HG03097 (cell line): ENCODE measurements at regions not wholly inside any gene's neighbourhood (a gene's known extent, or its start where the extent isn't known, plus 50 kb on each side); places are given as distances from the start of the nearest gene placed in this dataset.
"Not testable (repeated sequence)": the region's sequence is repeated elsewhere in the genome, so short reads cannot be mapped to it uniquely, and the experiment has no call there.

Experiments used
- ATAC-seq: cut with Tn5 transposase; IDR thresholded peaks from one replicate; pipeline ENCODE4 v1.9.1; 2021; ENCODE audit not compliant: unreplicated experiment, low FRiP score

DNA sequence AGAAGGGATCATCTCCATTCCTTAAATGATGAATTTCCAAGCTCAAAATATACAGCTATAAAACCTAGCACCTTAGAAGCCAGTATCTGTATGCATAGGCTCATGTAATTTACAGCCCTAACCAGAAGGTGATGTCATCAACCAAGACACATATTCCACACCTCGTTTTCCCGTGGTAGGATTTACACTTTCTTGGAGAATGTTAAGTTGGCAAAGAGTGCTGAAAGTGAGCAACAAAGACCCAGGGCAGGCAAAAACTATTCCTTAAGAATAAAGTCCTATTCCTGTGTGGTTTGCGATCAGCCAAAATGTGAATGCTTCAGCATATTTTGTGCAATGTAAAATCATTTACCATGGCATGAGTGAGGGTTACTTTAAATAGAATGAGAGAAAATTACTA, 247.1 kb downstream of the OSR1 start:
- no peak for ATAC-seq

DNA sequence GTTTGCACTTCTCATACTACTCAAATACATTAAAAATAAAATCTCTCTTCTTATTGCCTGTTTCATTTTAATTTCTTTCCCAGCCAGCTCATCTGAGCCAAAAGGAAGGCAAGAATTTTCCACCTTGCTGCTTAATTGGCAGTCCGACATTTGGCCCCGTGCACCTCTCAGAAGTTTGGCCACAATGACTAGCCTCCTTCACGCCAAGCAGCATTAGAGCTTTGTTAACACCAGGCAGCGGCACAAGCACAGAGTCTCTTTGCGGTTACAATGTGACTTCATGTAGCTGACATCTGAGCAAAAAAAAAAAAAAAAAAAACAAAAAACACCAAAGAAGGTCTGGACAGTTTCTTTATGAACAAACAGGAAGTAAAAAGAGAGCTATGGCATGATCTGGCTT, 248.9 kb downstream of the OSR1 start:
- no peak for ATAC-seq

DNA sequence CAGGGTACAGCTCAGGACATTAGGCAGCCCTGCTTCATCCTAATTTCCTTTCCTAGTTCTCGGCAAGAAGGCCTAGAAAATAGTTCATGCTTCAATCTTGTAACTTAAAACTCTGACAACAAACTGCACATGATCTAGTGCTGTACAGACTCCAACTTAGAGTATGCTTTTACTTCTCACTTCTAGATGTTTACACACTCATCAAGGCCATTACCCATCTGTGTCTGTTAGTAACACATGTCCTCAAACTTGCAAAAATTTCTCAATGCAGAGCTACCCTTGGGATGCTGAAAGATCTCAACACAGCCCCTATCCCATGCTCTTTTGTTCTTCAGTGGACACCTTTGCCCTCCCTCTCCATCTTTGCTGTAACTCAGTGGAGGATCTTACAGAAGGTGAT, 252.0 kb downstream of the OSR1 start:
- no peak for ATAC-seq

DNA sequence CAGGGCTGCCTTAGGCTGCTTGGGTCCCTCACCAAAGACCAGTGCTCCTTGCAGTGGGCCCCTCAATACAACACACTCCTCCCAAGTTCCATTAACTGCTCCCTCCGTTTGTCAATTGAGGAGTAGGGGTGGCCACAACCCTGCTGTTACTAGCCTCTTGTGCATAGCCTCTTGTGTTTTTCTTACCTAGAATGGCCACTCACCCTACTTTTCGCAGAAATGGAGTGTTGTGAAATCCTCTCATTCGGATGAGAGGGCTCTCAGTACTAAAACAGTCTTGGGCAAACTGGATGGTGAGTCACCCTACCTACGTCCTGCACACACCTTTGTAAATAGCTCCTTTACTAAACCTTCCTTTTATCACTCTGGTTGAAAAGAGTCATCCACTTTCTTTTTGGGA, 253.9 kb downstream of the OSR1 start:
- no peak for ATAC-seq

DNA sequence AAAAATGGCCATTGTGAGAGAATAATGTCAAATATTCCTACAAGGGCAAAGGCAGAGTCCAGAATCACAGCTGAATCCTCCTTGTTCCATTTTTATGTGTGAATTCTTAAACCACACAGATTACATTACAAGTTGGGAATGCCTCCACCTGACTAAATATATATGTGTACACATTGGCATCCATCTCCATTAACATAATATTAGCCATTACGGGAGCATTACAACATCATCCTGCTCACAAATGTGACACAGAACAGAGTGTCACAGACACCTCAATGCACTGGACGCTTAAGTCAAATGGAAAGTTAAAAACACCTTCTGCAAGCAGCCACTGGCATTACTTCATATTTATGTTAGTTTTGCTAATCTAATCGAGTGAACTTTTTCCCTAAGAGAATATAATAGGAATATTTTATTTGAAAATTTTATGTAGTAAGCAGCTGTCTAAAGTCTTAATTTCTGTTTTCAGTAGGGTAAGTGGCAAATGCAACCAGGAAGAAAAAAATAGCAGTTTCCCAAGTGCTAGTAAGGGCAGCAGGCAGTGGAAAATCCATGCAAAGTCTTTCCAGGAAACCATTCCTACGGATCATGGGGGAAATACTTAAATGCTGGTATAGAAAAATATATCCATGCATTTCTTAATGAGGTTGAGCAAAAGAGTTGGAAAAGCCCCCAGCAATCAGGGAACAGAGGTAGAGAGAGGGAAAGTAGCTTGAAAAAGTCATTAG, 255.6 kb downstream of the OSR1 start:
- no peak for ATAC-seq

DNA sequence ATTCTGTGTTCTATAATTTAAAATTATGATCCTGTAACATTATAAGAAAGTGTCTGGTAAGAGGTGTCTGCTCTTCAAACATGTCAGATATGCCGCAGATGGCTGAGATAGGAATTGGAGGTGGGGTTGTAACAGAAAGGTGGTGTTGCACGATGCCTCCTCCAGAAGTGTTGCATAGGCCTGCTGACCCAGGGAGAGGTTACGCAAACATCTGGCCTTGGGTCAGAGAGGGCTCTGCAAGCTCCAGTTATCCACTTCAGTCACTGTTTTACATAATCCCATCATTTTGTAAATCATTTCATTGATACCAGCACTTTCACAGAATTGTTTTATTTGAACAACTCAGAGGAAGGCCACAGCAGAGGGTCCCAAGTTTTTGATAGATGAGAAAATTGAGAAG, 256.5 kb downstream of the OSR1 start:
- ATAC-seq, result no peak

DNA sequence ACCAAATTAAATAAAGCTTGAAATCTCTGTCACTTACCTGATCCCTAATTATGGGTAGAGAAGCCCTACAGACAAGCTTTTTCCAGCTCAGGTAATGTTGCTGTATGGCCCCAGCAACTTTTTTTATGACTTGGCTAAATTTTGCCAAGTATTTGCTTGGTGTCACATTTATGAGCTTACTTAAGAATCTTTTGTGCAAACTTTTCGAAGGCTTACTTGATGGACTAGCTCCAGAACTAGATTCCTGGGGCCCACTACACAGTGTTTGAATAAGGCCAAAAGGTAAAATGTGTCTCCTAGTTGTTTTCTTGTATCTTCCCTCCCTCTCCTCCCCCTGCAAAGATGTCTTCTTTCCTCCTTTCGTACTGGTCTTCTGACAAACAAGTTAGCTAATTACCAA, 257.9 kb downstream of the OSR1 start:
- ATAC-seq, result no peak

DNA sequence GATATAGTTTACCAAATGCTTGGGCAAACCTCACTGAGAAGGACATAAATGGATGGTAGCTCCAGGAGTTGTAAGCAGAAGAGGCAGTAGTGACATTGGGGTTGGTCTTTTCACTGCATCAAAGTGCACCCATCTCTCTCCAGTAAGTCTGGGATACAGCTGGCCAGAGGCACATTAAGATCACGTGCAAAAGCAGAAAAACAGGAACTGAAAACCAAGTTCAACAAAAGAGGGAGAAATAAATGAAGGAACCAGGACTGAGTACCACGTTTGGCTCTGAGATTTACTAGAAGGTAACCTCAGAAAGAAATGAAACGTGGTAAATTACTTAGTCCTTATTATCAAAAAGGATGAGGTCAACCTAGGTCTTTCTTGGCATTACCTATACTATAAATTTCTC, 259.2 kb downstream of the OSR1 start:
- no peak for ATAC-seq

DNA sequence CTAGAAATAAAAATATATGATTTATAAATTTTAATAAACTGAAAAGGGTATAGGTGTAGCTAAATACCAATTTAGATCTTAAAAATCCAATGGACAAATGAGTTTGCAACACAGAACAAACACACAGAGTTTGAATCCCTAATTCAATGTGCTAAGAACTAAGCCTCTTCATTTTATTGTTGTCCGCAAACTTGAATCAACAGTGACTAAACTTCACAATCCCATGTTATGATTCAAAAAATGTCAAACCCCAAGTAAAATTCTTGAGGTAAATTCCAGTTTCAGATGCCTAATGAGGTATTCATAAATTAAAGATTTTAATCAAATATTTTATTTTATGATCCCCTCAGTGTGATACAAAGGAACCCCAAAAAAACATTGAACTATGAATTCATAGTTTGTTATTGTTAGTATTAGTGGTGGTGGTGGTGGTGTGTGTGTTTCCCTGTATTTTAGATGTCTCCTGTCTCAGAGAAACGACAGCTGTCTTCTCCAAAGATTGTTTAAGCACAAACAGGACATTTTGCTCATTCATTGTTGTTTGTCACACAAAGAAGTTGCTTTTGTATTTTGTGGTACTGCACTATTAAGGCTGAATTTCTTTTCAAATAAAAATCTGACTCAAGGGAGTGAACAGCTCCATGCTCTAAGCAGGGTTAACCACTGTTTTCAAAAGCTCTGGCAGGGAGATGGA, 259.8 kb downstream of the OSR1 start:
- ATAC-seq, result no peak

DNA sequence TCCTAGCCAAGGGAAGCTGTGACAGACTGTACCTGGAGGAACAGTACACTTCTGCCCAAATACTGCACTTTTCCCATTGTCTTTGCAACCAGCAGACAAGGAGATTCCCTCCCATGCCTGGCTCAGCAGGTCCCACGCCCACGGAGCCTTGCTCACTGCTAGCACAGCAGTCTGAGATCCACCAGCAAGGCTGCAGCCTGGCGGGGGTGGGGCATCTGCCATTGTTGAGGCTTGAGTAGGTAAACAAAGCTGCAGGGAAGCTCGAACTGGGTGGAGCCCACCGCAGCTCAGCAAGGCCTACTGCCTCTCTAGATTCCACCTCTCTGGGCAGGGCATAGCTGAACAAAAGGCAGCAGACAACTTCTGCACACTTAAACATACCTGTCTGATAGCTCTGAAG, 268.9 kb downstream of the OSR1 start:
- ATAC-seq, result not testable (repeated sequence)

DNA sequence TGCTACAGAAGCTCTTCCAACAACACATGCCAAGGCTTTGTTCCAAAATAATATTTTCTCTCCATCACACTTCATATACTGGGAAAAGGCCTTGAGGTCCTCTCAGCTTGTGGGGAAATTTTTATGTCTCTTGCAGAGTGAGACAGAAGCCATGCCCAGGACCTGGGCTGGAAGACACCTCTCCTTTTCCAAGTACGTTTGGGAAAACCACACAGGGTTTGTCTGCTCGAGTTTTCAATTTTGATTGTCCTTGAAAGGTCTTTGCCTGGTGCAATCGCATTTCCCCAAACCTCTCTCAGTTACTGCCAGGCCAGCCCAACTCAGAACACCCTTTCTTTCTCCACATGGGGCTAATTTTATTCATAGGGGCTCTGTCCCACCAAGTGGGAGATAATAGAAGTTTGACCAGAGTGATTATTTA, 272.2 kb downstream of the OSR1 start:
- ATAC-seq, result no peak

DNA sequence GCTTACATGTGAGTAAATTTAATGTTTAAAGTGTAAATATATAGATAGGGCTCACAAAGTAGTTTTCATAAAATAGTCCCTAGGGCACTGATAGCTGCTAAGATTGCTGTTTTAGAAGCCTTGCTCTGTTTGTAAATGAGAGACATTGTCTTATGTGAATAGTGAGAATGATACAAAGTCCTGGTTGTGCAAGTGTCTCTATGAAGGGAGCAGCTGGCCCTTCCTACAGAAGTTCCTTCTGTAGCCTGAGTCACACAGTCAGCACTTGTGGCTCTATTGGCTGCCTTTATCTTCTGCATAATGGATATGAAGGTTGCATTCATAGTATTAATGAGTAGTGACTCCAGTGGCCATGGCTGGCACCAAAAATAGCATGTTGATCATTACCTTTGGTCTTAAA, 279.7 kb downstream of the OSR1 start:
- no peak for ATAC-seq

DNA sequence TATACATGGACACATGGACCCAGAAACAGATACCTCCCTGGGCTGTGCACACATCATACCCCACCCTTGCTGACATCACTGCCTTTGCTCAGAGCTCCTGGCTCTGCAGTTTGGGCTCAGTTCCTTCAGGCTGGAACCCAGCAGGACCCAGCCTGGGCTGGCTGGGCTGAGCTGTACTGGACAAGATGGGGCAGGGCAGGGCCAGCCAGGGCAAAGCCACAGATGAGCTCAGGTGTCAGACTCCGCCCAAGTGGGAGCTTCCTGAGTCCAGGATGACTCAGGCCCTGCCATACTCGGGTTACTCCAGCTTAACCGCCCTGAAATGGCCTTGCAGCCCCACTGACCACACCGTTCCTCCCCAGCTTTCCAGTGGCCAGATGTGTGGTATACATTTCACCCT, 284.9 kb downstream of the OSR1 start:
- no peak for ATAC-seq

DNA sequence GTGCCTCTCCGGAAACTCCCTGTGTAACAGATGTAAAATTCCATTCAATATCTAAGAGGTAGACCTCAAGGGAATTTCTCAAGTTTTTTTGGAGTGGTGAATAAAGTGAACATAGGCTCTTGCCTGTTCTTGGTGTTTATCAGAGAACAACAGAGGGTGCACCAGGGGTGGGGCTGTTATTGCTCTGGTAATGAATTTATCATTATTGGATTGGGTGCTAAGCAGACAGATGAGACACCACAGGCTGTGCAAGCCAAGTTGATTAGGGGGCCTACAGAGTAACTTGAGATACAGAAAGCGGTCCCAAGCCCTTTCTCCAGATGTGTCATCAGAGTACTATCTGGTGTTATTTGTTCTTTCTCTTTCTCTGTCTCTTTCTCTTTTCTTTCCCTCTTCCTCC, 286.3 kb downstream of the OSR1 start:
- ATAC-seq, result no peak

DNA sequence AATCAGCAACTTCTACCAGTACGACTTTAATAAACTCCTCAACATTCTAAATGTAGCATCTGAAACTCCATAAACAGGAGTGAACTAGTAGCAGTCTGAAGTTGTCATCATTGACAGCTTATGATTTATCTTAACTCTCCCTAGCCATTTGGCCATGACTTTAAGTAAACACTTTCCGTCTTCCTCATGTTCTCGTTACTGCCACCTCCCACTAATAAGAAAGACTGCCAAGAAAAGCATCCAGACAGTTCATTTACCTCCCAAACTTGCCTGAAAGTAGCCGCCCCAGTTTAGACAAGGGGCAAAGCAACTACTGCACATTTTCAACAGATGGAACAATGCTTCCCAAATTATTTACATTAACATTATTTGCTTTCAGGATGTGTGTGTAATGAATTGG, 287.5 kb downstream of the OSR1 start:
- no peak for ATAC-seq

DNA sequence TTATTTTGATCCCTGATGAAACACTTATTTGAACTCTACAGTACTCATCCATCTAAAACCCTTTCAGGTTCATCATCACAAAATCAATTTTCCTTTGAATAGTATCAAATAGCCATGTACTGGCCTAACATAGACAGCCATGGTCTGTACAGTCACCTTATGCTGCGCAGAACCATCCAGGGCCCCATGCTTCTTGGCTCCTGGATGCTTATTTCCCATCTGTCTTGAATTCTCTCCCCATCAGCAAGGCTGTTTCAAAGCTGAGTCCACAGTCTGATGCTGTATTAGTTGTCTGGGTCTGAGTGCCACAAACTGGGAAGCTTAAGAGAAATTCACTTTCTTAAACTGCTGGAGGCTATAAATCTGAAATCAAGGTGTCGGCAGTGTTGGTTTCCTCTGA, 290.2 kb downstream of the OSR1 start:
- no peak for ATAC-seq

DNA sequence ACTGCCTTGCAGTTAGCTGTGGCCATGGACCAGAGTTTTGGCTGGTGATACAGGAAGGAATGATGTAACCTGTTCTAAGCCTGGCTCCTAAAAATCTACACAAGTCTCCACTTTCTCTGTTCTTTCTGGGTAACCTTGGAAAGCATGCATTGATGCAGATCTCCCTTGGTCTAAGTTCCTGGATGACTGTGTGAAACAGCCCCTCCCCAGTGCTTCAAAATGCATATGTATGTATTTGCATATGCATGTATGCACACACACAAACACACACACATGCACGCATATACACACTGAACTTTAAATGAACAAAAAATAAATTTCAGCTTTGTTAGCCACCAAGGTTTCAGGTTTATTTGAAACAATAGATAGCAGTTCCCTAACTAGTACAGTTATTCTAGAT, 296.1 kb downstream of the OSR1 start:
- no peak for ATAC-seq

DNA sequence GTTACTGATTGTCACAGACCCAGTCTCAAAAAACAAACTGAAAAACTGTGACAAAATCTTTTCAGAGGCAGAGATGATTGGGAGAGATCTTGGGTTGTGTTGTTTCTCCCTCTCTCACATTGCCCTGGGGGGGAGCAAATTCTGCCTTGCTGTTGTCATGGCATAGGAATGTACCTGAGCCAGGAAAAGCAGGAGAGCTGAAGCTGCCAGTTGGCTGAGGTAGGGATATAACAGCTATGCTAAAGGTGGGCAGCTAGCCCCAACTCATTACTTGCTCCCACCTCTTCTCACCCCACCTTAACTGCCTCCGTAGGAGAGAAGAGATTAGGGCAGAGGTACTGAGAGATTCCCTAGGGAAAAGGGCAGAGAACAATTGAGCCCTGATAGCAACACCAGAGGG, 299.3 kb downstream of the OSR1 start:
- ATAC-seq, result no peak

DNA sequence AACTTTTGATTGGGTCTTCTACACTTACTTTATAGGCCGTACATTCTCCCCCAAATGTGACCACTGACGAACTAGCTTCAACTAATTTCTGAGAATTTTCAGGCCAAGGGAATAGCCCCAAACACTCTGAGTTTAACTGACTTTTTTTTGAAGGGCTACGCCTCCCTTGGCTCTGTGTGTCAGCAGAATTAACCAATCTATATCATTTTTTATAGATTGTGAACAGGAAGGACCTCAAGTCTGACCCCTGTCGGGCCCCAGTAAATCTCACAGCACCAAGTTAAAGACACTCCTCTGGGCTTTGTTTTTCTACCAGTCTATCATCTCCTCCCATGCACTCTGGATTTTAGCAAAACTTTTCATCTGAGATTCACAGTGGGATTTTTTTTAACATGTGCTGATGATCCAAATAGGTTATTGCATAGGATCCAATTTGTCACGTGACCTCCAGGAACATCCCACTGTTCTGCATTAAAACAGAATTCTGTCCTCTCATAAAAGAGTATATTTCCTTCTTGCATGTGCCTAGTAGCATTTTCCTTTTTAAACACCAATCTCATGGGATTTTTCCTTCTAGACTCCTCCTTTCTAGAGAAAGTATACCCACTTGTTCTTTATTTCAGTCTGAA, 307.1 kb downstream of the OSR1 start:
- ATAC-seq, result no peak

DNA sequence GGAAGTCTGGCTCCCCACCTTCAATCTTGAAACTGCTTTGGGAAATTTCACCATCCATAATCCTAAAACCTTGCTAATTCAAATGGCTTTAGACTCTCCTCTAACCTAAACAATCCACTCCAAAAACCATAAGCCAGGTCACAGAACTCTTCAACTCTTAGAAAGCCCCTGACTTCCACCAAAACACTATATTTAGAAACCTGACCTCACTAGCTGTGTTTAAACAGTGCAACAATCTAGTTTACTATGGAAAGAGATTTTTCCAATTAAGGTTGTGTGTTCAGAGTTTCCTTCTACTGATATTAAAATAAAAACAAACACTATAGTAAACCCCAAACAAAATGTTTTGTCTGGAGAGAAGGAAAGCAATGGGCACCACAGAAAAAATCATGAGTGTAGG, 308.1 kb downstream of the OSR1 start:
- ATAC-seq, result no peak

DNA sequence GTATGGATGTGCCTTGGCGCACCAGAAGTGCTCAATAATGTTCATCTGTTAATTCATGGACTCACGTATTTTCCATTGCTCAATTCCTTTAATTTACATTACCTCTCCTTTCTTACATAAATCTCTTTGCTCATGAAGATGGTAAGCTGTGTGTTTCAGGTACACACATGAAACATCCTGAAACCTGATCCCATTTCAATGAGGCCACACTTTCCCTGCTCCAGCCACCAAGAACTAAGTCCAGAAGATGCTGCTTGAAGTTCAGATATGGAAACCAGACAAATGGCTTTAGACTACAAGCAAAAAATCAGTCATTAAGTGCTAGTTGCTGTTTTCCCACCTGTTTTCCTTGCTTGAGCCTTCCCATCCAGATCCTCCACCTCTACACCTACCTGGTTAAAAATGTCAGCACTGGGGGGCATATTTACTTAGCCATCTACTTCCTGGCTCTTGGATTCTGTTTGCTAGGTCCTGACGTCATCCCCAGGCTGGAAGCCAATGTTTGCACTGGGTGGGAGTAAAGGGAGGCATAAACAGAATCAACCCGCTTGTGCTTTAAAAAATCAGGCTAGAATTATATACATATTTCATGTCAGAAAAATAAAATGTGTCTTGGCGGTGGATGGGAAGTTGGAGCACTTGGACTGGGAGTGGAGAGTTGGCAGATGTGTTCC, 309.7 kb downstream of the OSR1 start:
- ATAC-seq, result no peak
